ENCODE measurements at regions not wholly inside any gene's neighbourhood (a gene's known extent, or its start where the extent isn't known, plus 50 kb on each side); places are given as distances from the start of the nearest gene placed in this dataset.
"Not testable (repeated sequence)": the region's sequence is repeated elsewhere in the genome, so short reads cannot be mapped to it uniquely, and the experiment has no call there.

DNA sequence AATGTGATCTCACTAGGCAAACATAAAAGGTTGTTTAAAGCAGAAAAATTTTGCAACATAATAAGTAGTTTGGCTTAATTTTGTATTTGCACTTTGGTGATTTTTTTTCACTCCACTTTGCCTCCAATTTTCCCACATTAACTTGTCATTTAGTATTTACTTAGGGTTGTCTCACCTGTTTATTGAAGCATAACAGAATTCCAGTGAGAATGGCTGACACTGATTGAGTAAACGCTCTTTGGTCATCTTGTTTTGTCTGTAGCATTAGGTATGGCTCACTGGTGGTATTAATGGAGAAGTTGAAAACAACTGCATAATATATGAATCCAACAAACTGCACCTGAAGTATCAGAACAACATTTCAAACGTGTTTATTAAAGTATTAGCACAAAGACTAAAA, 799.5 kb upstream of the ADGRL3 start:
- no peak for DNase-seq

DNA sequence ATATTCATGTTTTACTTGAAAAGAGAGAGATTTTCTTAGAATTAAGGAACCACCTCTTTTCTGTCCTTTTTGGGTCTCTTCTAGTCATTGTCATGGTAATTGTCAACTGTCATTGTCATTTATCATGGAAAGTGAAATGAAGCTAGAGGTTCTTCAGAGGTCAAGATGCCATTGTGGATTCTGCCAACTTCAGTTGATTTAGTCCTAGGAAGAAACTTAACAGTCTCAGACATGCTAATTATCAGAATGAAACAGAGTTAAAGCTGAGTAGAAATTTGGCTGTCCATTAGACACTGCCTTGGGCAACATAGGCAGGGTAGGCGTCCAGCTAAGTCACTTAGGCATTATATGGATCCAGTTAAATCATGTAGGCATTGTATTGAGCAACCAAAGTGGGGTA, 796.1 kb upstream of the ADGRL3 start:
- no peak for DNase-seq

DNA sequence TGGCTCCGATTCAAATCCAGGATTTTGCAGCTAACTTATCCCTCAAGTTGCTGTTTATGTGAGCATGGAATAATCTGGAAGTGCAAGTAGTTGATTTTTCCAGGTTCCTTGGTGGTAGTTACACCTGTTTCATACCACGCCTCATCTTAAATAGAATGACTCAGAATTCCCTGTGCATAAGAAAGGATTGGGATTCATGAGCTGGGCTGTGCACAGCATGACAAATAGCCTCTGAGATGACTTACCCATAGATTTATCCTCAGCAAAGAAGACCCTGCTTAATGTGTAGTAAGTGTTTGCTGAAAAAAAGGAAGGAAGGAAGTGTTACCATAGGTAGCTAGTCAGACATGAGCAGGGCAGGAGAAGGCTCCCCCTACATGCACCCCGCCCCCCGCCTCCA, 777.7 kb upstream of the ADGRL3 start:
- DNase-seq = no peak

DNA sequence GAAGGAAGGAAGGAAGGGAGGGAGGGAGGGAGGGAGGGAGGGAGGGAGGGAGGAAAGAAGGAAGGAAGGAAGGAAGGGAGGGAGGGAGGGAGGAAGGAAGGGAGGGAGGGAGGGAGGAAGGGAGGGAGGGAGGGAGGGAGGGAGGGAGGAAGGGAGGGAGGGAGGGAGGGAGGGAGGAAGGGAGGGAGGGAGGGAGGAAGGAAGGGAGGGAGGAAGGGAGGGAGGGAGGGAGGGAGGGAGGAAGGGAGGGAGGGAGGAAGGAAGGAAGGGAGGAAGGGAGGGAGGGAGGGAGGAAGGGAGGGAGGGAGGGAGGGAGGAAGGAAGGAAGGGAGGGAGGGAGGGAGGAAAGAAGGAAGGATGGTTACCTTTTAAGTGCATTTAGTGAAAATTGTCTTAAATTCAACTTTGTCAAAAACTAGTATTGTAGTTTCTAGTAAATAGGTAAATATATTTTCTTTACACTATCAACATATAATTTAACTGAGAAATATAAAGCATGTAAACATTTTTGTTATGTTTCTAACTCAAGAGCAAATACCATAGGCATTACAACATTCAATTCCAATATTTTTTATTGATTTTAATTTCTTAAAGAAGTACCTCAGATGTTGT, 776.4 kb upstream of the ADGRL3 start:
- not testable (repeated sequence) for DNase-seq

DNA sequence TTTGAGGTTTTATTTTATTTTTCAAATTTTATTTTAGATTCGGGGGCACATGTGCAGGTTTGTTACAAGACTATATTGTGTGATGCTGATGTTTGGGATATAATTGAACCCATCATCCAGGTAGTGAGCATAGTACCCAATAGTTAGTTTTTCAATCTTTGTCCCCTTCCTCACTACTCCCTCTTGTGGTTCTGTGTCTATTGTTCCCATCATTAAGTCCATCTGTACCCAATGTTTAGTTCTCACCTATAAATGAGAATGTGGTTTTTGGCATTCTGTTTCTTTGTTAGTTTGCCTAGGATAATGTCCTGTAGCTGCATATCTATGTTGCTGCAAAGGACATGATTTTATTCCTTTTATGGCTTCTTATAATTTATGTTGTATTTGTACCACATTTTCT, 767.2 kb upstream of the ADGRL3 start:
- no peak for DNase-seq

DNA sequence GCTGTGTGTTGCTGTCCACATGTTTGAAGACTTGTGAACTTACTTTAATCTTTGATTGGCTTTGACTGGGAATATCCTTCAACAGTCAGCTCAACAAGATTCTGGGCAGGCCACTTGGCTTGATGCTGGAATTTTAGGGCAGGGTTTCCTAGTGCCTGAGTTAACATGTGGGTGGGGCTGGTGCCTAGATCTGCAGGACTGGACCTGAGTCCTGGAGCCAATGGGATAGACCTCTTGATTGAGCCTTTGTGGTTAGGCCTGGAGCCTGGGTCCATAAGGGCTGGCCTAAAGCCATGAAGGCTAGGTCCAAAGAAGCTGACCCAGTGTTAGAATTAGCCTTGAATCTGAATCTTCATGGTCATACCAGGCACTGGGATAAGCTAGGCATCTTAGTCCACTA, 757.1 kb upstream of the ADGRL3 start:
- no peak for DNase-seq

DNA sequence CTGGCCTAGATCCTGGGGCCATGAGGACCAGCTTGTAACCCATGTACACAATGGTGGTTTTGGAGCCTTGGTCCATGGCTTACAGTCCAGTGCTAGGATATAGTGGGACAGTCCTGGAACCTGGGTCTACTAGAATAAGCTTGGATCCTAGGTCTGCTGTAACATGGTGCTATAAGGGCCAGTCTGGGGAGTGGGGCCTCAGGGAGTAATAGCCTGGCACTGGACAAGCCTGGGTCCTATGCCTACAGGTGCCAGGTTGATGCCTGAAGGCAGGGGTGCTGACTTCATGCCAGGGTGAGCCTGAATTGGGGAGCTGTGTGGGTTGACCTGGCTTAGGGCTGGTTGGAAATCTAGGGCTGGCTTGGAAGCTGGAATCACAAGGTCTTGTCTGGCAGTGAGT, 756.3 kb upstream of the ADGRL3 start:
- DNase-seq = no peak

DNA sequence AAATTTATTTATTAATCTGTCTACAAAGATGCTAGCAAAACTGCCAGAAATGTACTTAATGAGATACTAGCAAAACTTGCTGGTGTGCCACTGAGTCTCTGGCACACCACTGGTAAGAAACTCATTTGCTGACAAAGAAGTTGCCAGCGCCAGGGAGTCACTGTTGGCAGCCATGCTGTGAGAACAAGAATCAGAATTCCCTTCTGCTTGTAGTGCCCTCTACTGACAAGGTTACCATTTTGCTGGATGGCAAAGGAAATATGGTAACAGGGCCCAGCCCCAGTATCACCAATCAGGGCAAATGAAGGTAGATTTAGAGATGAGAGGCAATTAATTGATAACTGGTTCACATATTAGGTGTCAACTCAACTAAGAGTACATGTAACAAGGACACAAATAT, 750.1 kb upstream of the ADGRL3 start:
- no peak for DNase-seq

DNA sequence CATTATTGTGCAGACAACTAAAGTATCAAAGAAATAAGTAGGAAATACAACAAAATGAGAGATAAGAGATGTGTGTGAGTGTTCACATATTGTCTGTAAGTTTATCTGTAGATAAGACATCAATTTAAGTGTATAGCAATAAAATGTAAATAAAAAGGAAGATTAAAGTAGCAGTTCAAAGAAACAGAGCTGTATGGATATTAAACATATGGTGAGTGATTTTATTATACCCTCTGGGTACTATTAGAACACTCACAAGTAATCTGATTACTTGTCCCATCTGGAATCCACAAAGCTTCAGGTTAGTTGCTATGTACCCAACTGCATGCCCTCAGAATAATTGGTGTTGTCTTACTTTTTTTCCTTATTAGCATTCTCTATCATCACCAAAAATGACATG, 747.9 kb upstream of the ADGRL3 start:
- no peak for DNase-seq

DNA sequence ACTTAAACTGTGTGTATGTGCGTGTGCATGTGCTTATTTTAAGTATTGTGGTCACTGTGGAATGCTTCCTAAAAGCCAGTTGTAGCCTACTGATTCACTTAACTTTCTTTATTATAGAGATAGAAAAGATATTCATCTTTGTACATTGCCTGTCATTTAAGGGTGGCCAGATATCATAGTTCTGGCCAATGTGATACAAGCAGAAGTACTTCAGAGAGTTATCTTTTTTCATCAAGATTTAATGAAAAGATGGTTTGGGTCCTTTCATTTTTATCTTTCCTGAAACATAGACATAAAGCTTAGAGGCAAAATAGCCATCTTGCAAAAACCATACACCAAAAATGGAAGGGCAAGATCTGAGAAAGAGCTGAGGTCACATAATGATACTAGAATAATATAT, 744.7 kb upstream of the ADGRL3 start:
- DNase-seq = no peak

DNA sequence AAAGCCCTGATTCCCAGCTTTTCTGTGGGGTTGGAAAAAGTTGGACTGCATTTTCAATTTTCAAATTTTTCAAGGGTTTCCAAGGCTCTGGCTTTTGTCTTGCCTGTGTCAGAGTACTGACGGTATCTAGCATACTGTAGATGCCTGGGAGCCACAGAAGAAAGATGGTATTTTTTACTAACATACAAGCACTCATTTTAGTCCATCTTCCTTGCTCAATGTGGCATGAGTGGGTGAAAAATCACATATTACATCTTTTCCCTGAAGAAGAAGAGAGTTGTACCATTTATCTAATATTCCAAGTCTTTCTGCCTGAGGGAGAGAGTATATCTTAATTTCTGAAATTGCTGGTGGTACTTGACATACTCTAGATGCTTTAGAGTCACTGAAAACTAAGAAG, 738.6 kb upstream of the ADGRL3 start:
- no peak for DNase-seq

DNA sequence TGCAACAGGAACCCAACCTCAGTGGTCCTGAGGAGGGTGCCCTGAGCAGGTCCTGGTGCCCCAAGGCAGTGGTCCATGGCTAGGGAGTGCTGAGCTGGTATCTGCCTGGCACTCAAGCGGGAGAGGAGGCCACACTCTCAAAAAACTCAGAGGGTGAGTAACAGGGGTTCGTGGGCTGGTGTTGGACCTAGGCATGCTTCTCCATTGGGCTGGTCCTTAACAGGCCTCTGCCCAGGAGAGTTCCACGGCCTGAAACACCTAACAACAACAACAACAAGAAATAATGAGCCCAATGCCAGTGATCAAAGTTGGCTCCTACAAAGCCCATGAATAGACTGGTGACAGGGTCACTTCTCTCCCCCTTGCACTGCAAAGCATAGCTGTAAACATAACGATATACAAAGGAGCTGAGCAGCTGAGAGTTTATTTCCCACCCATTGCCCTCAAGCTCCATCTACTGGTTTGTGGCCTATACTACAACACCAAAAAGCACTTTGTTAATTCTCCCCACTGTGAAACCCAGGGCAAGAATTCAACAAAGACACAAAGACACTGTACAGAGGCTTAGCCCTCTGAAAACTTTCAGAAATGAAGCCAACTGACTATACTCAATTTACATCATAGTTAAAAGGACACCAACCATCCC, 736.1 kb upstream of the ADGRL3 start:
- no peak for DNase-seq

DNA sequence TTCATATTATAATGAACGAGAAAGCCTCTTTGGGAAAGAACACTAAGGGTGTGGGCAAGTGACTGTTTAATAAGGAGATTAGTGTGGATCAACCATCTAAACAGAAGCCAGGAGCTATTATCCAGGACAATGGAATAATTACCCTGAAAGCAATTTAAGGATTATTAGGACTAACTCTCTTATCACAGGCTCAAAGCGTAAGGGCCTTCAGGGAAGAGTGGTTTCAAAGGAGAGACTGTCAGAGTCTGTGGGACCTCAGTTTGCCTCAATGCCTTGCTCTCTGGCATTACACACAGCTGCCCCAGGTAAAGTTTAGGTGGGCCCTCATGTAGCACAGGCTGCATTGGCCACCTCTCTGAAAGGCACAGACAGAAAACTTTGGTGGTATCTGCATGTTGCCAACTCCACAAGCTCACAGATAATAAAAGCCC, 717.2 kb upstream of the ADGRL3 start:
- no peak for DNase-seq

DNA sequence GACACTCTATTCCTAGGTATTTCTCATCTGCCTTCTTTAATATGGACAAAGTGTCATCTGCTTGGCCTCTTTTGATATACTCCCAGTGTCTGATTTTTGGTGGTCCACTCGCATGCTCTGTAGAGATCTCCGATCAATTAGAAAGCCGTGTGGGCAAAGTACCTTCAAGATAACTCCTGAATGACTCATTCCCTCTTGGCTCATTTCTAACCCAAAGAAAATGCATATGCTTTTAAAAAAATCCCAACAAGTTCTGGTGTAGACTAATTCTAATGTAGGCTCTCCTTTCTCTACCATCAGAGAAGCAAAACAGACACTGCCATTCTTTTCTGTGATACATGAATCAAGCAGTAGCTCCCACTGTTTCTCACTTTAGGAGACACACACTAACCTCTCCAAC, 714.9 kb upstream of the ADGRL3 start:
- DNase-seq = no peak

DNA sequence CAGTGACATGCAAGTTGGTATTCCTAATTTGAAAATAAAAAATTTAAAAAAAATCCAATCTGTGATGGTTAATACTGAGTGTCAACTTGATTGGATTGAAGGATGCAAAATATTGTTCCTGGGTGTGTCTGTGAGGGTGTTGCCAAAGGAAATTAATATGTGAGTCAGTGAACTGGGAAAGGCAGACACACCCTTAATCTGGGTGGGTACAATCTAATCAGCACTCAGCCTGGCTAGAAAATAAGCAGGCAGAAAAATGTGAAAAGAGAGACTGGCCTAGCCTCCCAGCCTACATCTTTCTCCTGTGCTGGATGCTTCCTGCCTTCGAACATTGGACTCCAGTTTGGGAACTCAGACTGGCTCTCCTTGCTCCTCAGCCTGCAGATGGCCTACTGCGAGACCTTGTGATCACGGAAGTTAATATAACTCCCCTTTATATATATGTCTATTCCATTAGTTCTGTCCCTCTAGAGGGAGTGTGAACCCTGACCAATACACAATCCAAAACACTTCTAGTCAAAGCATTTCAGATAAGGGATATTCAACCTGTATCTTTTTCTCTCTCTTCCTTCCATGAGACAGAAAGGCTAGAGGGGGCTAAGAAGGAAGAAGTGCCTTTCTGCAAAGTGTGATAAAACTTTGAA, 712.9 kb upstream of the ADGRL3 start:
- not testable (repeated sequence) for DNase-seq

DNA sequence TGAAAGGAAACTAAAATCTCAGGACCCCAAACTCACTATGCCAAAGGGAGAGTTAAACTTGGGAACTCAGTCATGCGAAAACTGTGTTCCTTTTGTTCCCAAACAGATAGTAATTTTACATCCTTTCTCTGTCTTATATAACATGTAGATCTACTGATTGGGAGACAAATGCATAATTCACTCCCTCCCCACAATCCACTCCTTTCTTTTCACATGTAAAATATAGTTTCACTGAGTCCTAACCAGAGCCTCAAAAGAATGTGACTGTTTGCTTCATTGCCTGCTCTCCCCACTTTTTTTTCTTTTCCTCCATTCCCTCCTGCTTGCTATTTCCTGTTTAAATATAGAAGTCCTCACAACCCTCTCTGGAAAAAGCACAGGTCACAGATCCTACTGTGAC, 699.3 kb upstream of the ADGRL3 start:
- no peak for DNase-seq

DNA sequence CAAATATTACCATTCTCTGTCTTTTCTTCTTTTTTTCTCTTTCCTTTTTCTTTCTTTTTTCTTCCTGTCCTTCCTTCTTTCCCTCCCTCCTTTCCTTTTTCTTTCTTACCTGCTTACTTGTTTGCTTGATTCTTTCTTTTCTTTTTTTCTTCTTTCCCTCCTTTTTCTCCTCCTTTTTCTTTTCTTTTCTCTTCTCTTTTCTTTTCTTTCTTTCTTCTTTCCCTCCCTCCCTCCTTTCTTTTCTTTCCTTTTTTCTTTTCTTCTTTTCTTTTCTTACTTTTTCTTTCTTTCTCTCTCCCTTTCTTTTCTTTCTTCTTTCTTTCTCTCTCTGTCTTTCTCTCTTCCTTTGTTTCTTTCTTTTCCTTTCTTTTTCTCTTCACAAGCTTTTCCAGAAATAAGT, 697.4 kb upstream of the ADGRL3 start:
- no peak for DNase-seq

DNA sequence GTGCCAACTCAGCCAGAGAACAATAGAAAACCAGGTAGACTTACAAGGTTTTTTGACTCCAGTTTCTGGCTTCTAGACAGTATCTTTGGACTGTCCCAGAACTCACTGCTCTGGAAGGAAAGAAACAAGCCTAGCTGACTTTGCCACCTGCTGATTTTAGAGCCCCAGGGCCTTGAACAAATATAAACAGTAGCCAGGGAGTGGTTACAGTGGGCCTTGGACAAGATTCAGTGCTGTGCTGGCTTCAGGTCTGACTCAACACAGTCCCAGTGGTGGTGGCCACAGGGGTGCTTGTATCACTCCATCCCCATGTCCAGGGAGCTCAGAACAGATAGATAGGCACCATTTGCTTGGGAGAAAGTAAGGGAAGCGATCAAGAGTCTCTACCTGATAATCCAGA, 694.1 kb upstream of the ADGRL3 start:
- no peak for DNase-seq

DNA sequence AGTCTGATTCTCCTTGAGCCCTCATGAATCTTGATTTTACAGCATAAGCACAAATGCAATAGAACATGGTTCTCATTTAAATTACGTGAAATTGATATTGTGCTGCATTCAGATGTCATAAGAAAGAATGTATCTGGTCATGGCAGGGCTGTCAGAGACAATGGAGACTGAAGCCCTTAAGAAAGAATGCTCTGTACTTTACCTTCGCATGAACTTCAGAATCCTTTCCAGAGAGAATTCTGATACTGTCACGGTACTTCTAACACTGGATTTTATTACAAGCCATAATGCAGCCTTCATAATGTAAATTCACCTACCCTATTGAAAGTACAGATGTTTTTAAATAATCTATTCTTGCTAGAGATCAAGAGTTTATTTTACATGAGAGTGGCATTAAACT, 677.9 kb upstream of the ADGRL3 start:
- no peak for DNase-seq

DNA sequence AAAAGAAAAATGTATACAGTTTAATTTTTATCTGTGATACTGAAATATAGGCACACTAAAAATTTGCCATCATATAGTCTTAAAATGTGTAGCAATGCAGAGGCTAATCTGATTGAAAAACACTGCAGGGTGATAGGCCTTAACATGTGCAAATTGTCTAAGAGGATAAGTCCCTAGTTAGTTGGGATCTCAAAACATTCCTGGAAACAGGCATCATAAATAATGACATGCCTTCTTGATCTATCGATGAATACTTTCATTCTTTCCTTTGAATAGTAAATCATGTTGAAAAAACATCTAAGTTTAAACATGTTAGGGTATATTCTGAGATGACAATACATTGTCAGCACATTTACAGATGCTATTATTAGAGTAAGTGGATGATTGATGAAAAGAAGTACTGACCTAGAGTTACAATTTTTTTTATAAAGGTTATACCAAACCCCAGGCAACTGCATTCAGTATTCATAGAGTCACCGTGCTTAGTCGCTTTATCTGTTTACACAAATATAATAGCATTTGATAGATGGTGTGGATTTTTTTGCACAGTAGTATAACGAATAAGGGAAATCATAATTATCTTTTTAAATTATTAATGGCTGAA, 668.2 kb upstream of the ADGRL3 start:
- no peak for DNase-seq

DNA sequence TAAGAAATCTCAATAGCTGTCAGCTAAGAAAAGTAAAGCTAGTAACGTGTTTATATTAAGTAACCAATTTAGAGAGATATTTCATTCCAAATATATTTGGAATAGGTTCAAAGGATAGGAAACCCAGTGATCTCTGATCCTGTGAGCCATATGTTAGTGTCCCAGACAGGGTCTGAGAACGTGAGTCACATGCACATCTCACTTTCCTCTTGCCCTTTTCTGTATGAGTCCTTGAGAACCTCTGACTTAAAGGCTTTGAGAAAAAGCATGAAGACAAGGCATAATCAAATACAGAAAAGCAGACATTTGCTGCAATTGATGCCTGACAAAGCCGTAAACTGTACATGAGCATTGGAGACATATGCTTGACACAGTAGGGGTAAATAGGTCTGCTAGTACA, 655.1 kb upstream of the ADGRL3 start:
- no peak for DNase-seq

DNA sequence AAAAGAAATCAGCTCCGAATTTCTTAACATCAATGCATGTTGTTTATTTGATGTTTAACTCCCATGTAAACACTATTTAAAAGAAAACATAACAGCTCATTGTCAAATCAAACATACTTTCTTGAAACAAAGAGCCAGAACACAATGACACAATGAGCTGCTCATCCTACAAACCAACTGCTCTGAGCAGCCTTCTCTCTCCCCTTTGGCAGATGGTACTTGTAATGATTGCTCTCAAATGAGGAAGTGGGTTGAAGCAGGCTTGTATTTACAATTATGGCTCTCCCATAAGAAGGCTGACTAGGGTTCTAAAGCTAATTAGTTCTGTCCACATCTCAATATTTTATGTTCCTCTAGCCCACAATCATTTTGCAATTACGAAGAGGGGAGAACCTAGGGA, 637.8 kb upstream of the ADGRL3 start:
- no peak for DNase-seq

DNA sequence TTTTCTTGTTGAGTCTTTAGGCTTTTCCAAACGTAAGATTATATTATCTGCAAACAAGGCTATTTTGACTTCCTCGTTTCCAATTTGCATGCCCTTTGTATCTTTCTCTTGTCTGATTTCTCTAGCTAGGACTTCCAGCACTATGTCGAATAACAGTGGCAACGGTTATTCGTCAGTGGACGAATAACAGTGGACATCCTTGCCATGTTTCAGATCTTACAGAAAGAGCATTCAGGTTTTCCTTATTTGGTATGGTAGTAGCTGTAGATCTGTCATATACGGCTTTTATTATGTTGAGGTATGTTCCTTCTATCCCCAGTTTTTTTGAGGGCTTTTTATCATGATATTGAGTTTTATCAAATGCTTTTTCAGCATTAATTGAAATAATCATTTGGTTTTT, 634.6 kb upstream of the ADGRL3 start:
- DNase-seq = no peak

DNA sequence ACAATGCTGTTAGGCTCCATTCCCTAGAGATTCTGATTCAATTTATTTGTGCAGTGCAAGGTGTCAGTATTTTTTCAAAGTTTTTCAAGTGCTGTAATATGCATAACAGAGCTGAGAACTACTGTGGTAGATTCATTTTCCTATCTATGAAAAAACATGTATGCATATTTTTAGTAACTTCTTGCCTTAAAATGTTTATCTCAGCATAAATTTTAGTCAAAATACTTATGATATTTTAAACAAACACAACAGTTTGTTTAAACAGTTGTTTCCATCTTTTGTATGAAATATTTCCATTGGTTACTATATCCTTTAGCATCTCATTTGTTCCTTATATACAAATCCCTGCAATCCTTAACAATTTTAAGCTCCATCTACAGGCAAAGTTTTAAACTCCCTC, 624.8 kb upstream of the ADGRL3 start:
- no peak for DNase-seq

All from NK-92 treated with Interleukin-12 subunit alpha and Interleukin-12 subunit beta, amount 100 ng/mL, for 24 hours (cell line).